HS-27A (cell line): ENCODE measurements at regions not wholly inside any gene's neighbourhood (a gene's known extent, or its start where the extent isn't known, plus 50 kb on each side); places are given as distances from the start of the nearest gene placed in this dataset.

ENCODE experiments used
- DNase-seq: peaks from one replicate; pipeline ENCODE4 v3.0.0-alpha.2; 2012; ENCODE audit warnings: low read depth, missing footprints

- DNase-seq, result no peak
Measured at GRCh38 chr10:59595593-59595992, 114.1 kb downstream of the SLC16A9 start.

- DNase-seq, result no peak
Measured at GRCh38 chr10:59593768-59594167, 115.9 kb downstream of the SLC16A9 start.

GRCh38 chr10:59589796-59590195 is 119.9 kb downstream of the SLC16A9 start:
- DNase-seq, result no peak

GRCh38 chr10:59588791-59589190 is 120.9 kb downstream of the SLC16A9 start:
- no peak for DNase-seq

- no peak for DNase-seq
Measured at GRCh38 chr10:59587756-59588140, 121.9 kb downstream of the SLC16A9 start.

GRCh38 chr10:59587083-59587755 is 122.4 kb downstream of the SLC16A9 start:
- DNase-seq, result no peak

- no peak for DNase-seq
Measured at GRCh38 chr10:59586407-59586891, 123.2 kb downstream of the SLC16A9 start.

GRCh38 chr10:59585046-59585700 is 124.5 kb downstream of the SLC16A9 start:
- peak; percentile 7 for DNase-seq

- DNase-seq, result no peak
Measured at GRCh38 chr10:59582780-59583179, 126.9 kb downstream of the SLC16A9 start.

- no peak for DNase-seq
Measured at GRCh38 chr10:59582058-59582457, 127.6 kb downstream of the SLC16A9 start.

GRCh38 chr10:59580026-59580863 is 129.4 kb downstream of the SLC16A9 start:
- DNase-seq, result no peak

- DNase-seq, result no peak
Measured at GRCh38 chr10:59578741-59579140, 130.9 kb downstream of the SLC16A9 start.

GRCh38 chr10:59577984-59578383 is 131.7 kb downstream of the SLC16A9 start:
- no peak for DNase-seq

GRCh38 chr10:59575269-59575668 is 134.4 kb downstream of the SLC16A9 start:
- peak; percentile 7 for DNase-seq

GRCh38 chr10:59563531-59563930 is 146.1 kb downstream of the SLC16A9 start:
- DNase-seq, result no peak

- DNase-seq, result no peak
Measured at GRCh38 chr10:59562126-59562525, 147.5 kb downstream of the SLC16A9 start.

- no peak for DNase-seq
Measured at GRCh38 chr10:59561477-59562121, 148.1 kb downstream of the SLC16A9 start.

- DNase-seq, result no peak
Measured at GRCh38 chr10:59560990-59561389, 148.7 kb downstream of the SLC16A9 start.

- no peak for DNase-seq
Measured at GRCh38 chr10:59560161-59560560, 149.5 kb downstream of the SLC16A9 start.

- no peak for DNase-seq
Measured at GRCh38 chr10:59558066-59558465, 151.6 kb downstream of the SLC16A9 start.

- DNase-seq, result no peak
Measured at GRCh38 chr10:59557642-59558041, 152.0 kb downstream of the SLC16A9 start.

- no peak for DNase-seq
Measured at GRCh38 chr10:59557052-59557451, 152.6 kb downstream of the SLC16A9 start.
